HUES48 (cell line): ENCODE measurements at regions not wholly inside any gene's neighbourhood (a gene's known extent, or its start where the extent isn't known, plus 50 kb on each side); places are given as distances from the start of the nearest gene placed in this dataset.

Experiments
- H3K27ac ChIP-seq: one replicate; pipeline ENCODE4 v1.7.0; 2013; ENCODE audit warnings: low read depth, low read length, inconsistent platforms
- H3K27me3 ChIP-seq: 2 replicates; pipeline ENCODE4 v1.6.1; 2013; ENCODE audit warnings: mild to moderate bottlenecking, low read length; ENCODE audit not compliant: control insufficient read depth, insufficient read depth
- H3K36me3 ChIP-seq: 2 replicates; pipeline ENCODE4 v1.6.1; 2013; ENCODE audit warnings: low read length; ENCODE audit not compliant: control insufficient read depth, insufficient read depth
- H3K4me1 ChIP-seq: 2 replicates; pipeline ENCODE4 v1.6.1; 2013; ENCODE audit warnings: mild to moderate bottlenecking, low read length; ENCODE audit not compliant: control insufficient read depth, insufficient read depth
- H3K4me3 ChIP-seq: 2 replicates; pipeline ENCODE4 v1.5.1; 2013; ENCODE audit warnings: mild to moderate bottlenecking, low read depth, low read length
- H3K9ac ChIP-seq: 2 replicates; pipeline ENCODE4 v1.6.1; 2013; ENCODE audit warnings: mild to moderate bottlenecking, low read depth, low read length, moderate library complexity
- H3K9me3 ChIP-seq: 2 replicates; pipeline ENCODE4 v1.6.1; 2013; ENCODE audit warnings: low read length; ENCODE audit not compliant: control insufficient read depth, insufficient read depth

- Histone ChIP-seq H3K9ac (no peak overlapping the region), H3K27ac (peak overlapping the region; percentile 86), H3K4me1 (peaks cover 34% of the 10 kb centered on the region), H3K9me3 (no peaks in the 10 kb centered on the region), H3K4me3 (0 out of 2 replicates have a peak overlapping the region, but pooled peaks have one; percentile 23), H3K36me3 (no peaks in the 10 kb centered on the region), H3K27me3 (no peaks in the 10 kb centered on the region)
Measured at GRCh38 chr11:8826139-8826786, 84.7 kb upstream of the AKIP1 start.

- H3K27ac ChIP-seq: peak overlapping the region; percentile 86
Measured at GRCh38 chr11:8826901-8827560, 84.0 kb upstream of the AKIP1 start.

GRCh38 chr11:8828046-8828445, 82.9 kb upstream of the AKIP1 start:
- H3K27me3 ChIP-seq: no peaks in the 10 kb centered on the region
- no peaks in the 10 kb centered on the region for H3K9me3 ChIP-seq
- no peak overlapping the region for H3K27ac ChIP-seq
- H3K36me3 ChIP-seq: no peaks in the 10 kb centered on the region
- no peak overlapping the region for H3K4me3 ChIP-seq
- no peak overlapping the region for H3K9ac ChIP-seq
- H3K4me1 ChIP-seq: peaks cover 31% of the 10 kb centered on the region

More at GRCh38 chr11:8826901-8827560, 84.0 kb upstream of the AKIP1 start:
- no peaks in the 10 kb centered on the region for H3K27me3 ChIP-seq
- 0 out of 2 replicates have a peak overlapping the region, but pooled peaks have one; percentile 23 for H3K4me3 ChIP-seq
- H3K4me1 ChIP-seq: peaks cover 33% of the 10 kb centered on the region
- H3K9ac ChIP-seq: no peak overlapping the region
- no peaks in the 10 kb centered on the region for H3K36me3 ChIP-seq
- H3K9me3 ChIP-seq: no peaks in the 10 kb centered on the region

GRCh38 chr11:8828580-8829361, 82.2 kb upstream of the AKIP1 start:
- Histone ChIP-seq H3K9me3 (no peaks in the 10 kb centered on the region), H3K9ac (no peak overlapping the region), H3K4me3 (no peak overlapping the region), H3K36me3 (no peaks in the 10 kb centered on the region), H3K4me1 (peaks cover 38% of the 10 kb centered on the region), H3K27ac (no peak overlapping the region), H3K27me3 (no peaks in the 10 kb centered on the region)

GRCh38 chr11:8829556-8829955, 81.4 kb upstream of the AKIP1 start:
- Histone ChIP-seq H3K27ac (no peak overlapping the region), H3K36me3 (no peaks in the 10 kb centered on the region), H3K4me3 (no peak overlapping the region), H3K4me1 (peaks cover 46% of the 10 kb centered on the region), H3K9ac (no peak overlapping the region), H3K9me3 (no peaks in the 10 kb centered on the region), H3K27me3 (no peaks in the 10 kb centered on the region)

GRCh38 chr11:8830641-8831040, 80.3 kb upstream of the AKIP1 start:
- no peaks in the 10 kb centered on the region for H3K9me3 ChIP-seq
- H3K4me1 ChIP-seq: peaks cover 43% of the 10 kb centered on the region
- no peak overlapping the region for H3K27ac ChIP-seq
- H3K27me3 ChIP-seq: no peaks in the 10 kb centered on the region
- H3K9ac ChIP-seq: no peak overlapping the region
- no peak overlapping the region for H3K4me3 ChIP-seq
- no peaks in the 10 kb centered on the region for H3K36me3 ChIP-seq

GRCh38 chr11:8831861-8832260, 79.1 kb upstream of the AKIP1 start:
- no peaks in the 10 kb centered on the region for H3K36me3 ChIP-seq
- no peaks in the 10 kb centered on the region for H3K27me3 ChIP-seq
- no peak overlapping the region for H3K27ac ChIP-seq
- H3K4me3 ChIP-seq: no peak overlapping the region
- peaks cover 31% of the 10 kb centered on the region for H3K4me1 ChIP-seq
- no peaks in the 10 kb centered on the region for H3K9me3 ChIP-seq
- H3K9ac ChIP-seq: no peak overlapping the region

- H3K4me3 ChIP-seq: no peak overlapping the region
- no peaks in the 10 kb centered on the region for H3K27me3 ChIP-seq
- peak overlapping the region; percentile 68 for H3K27ac ChIP-seq
- peak overlapping the region; percentile 2; the same call in 1 of the 2 replicates for H3K9ac ChIP-seq
- peaks cover 25% of the 10 kb centered on the region for H3K4me1 ChIP-seq
- no peaks in the 10 kb centered on the region for H3K9me3 ChIP-seq
- no peaks in the 10 kb centered on the region for H3K36me3 ChIP-seq
Measured at GRCh38 chr11:8832571-8833260, 78.3 kb upstream of the AKIP1 start.

GRCh38 chr11:8833568-8834315, 77.2 kb upstream of the AKIP1 start:
- Histone ChIP-seq H3K9ac (no peak overlapping the region), H3K27me3 (no peaks in the 10 kb centered on the region), H3K4me3 (no peak overlapping the region; the same call in 1 of the 2 replicates), H3K27ac (peak overlapping the region; percentile 68), H3K9me3 (no peaks in the 10 kb centered on the region), H3K36me3 (no peaks in the 10 kb centered on the region), H3K4me1 (peaks cover 29% of the 10 kb centered on the region)

- Histone ChIP-seq H3K4me1 (peaks cover 35% of the 10 kb centered on the region), H3K27ac (peak overlapping the region; percentile 68), H3K9ac (no peak overlapping the region), H3K4me3 (no peak overlapping the region), H3K27me3 (no peaks in the 10 kb centered on the region), H3K9me3 (no peaks in the 10 kb centered on the region), H3K36me3 (no peaks in the 10 kb centered on the region)
Measured at GRCh38 chr11:8834379-8834778, 76.6 kb upstream of the AKIP1 start.
